ENCODE measurements at regions not wholly inside any gene's neighbourhood (a gene's known extent, or its start where the extent isn't known, plus 50 kb on each side); places are given as distances from the start of the nearest gene placed in this dataset.

- no peak overlapping the region for H3K4me3 ChIP-seq
- H3K9me3 ChIP-seq, result no peaks in the 10 kb centered on the region
- H3K27me3 ChIP-seq, result no peaks in the 10 kb centered on the region
- H3K36me3 ChIP-seq, result no peaks in the 10 kb centered on the region
- DNase-seq (ENCODE audit: extremely low spot score in 2 of 2), result no peak
- no peak for TF ChIP-seq CTCF (IDR thresholded peaks at IDR 0.05)
- peak in 1 of 2 donors; percentile 39 for TF ChIP-seq POLR2AphosphoS5 (IDR thresholded peaks at IDR 0.05; ENCODE audit: insufficient read depth in 1 of 2, low read depth in 1 of 2)
- TF ChIP-seq POLR2A (IDR thresholded peaks at IDR 0.05), result no peak
- peak overlapping the region; percentile 45 for H3K27ac ChIP-seq
- no peaks in the 10 kb centered on the region for H3K4me1 ChIP-seq
- intact Hi-C loops (cut with DNase I), result no loop called here
Observed at GRCh38 chr10:3264161-3264761, 91.7 kb upstream of the PITRM1 start.

- Histone ChIP-seq H3K27ac (no peak overlapping the region), H3K36me3 (no peaks in the 10 kb centered on the region), H3K4me3 (no peak overlapping the region), H3K4me1 (no peaks in the 10 kb centered on the region), H3K27me3 (no peaks in the 10 kb centered on the region), H3K9me3 (no peaks in the 10 kb centered on the region)
- no peak for DNase-seq (ENCODE audit: extremely low spot score in 2 of 2)
- no peak for TF ChIP-seq CTCF (IDR thresholded peaks at IDR 0.05)
- TF ChIP-seq POLR2AphosphoS5 (IDR thresholded peaks at IDR 0.05; ENCODE audit: insufficient read depth in 1 of 2, low read depth in 1 of 2), result no peak
- TF ChIP-seq POLR2A (IDR thresholded peaks at IDR 0.05), result no peak
- intact Hi-C loops (cut with DNase I), result no loop called here
Observed at GRCh38 chr10:3263747-3264146, 91.2 kb upstream of the PITRM1 start.

- TF ChIP-seq POLR2A (IDR thresholded peaks at IDR 0.05) (no peak), CTCF (IDR thresholded peaks at IDR 0.05) (no peak)
- intact Hi-C loops (cut with DNase I), result no loop called here
Observed at GRCh38 chr10:3263082-3263481, 90.5 kb upstream of the PITRM1 start.

GRCh38 chr10:3261921-3262320 lies 89.3 kb upstream of the PITRM1 start:
- H3K4me1 ChIP-seq, result no peaks in the 10 kb centered on the region
- no peaks in the 10 kb centered on the region for H3K27me3 ChIP-seq
- H3K4me3 ChIP-seq, result no peak overlapping the region
- no peak for DNase-seq (ENCODE audit: extremely low spot score in 2 of 2)
- TF ChIP-seq POLR2A (IDR thresholded peaks at IDR 0.05), result no peak
- no peak for TF ChIP-seq POLR2AphosphoS5 (IDR thresholded peaks at IDR 0.05; ENCODE audit: insufficient read depth in 1 of 2, low read depth in 1 of 2)
- TF ChIP-seq CTCF (IDR thresholded peaks at IDR 0.05), result no peak
- H3K27ac ChIP-seq, result no peak overlapping the region
- intact Hi-C loops (cut with DNase I), result no loop called here
- no peaks in the 10 kb centered on the region for H3K9me3 ChIP-seq
- no peaks in the 10 kb centered on the region for H3K36me3 ChIP-seq

More at GRCh38 chr10:3263082-3263481, 90.5 kb upstream of the PITRM1 start:
- H3K4me3 ChIP-seq, result no peak overlapping the region
- no peaks in the 10 kb centered on the region for H3K9me3 ChIP-seq
- DNase-seq (ENCODE audit: extremely low spot score in 2 of 2), result no peak
- H3K27ac ChIP-seq, result no peak overlapping the region
- no peaks in the 10 kb centered on the region for H3K27me3 ChIP-seq
- no peaks in the 10 kb centered on the region for H3K4me1 ChIP-seq
- H3K36me3 ChIP-seq, result no peaks in the 10 kb centered on the region

- H3K27me3 ChIP-seq, result no peaks in the 10 kb centered on the region
- H3K36me3 ChIP-seq, result no peaks in the 10 kb centered on the region
- H3K4me3 ChIP-seq, result no peak overlapping the region
- no peaks in the 10 kb centered on the region for H3K9me3 ChIP-seq
- H3K4me1 ChIP-seq, result peaks cover 5% of the 10 kb centered on the region
- no peak for DNase-seq (ENCODE audit: extremely low spot score in 2 of 2)
- intact Hi-C loops (cut with DNase I), result no loop called here
- TF ChIP-seq CTCF (IDR thresholded peaks at IDR 0.05) (no peak), POLR2A (IDR thresholded peaks at IDR 0.05) (no peak), POLR2AphosphoS5 (IDR thresholded peaks at IDR 0.05; ENCODE audit: insufficient read depth in 1 of 2, low read depth in 1 of 2) (no peak)
- H3K27ac ChIP-seq, result no peak overlapping the region
Observed at GRCh38 chr10:3260066-3260834, 87.7 kb upstream of the PITRM1 start.

All from vagina (tissue), 2 donors.